ENCODE measurements at regions not wholly inside any gene's neighbourhood (a gene's known extent, or its start where the extent isn't known, plus 50 kb on each side); places are given as distances from the start of the nearest gene placed in this dataset.

DNA sequence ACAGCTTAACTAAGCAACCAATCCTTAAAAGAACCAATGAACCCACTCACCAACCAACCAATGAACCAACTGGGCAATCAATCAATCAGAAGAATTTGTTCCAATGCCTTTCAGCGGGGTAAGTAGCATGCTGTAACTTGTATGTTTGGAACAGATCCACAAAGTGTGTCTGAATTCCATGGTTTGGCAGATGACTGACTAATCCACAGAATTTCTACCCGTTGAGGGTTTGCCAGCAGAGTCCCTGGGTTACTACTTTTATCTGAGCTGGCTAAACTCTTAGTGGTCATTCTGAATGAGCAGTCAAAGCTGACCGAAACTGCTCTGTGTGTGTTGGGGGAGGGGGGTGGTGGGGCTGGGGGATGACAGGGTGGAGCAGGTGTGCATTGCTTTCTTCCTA, 125.0 kb upstream of the JAG1 start:
- no peaks in the 10 kb centered on the region for H3K36me3 ChIP-seq (ENCODE audit: control insufficient read depth, insufficient read depth, low read length)
- DNase-seq (ENCODE audit: low read depth): no peak
- H3K4me3 ChIP-seq (ENCODE audit: low read depth, low read length): no peak overlapping the region
- no peak for TF ChIP-seq CTCF (IDR thresholded peaks at IDR 0.05; ENCODE audit: insufficient read depth, low read length, poor library complexity, severe bottlenecking)
- H3K27me3 ChIP-seq (ENCODE audit: control insufficient read depth, insufficient read depth, low read length): no peaks in the 10 kb centered on the region

DNA sequence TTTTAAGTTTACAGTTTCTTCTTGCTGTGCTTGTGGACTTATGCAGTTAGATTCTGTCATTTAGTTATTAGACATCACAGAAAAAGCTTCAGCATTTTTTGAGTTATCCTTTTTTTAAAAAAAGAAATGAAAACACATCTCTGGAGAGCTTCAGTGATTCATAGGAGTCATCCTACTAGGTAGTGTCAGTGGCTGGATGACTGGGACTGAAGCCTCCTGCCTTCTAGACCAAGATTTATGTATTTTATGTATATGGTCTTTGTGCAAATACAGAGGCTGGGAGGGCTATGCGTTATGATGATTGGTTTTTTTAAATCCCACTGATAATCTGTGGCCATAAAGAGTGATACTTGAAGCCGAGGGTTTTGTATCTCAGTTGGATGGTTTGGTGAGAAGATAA, 125.9 kb upstream of the JAG1 start:
- TF ChIP-seq CTCF (IDR thresholded peaks at IDR 0.05; ENCODE audit: insufficient read depth, low read length, poor library complexity, severe bottlenecking): no peak
- no peak overlapping the region for H3K4me3 ChIP-seq (ENCODE audit: low read depth, low read length)
- no peaks in the 10 kb centered on the region for H3K27me3 ChIP-seq (ENCODE audit: control insufficient read depth, insufficient read depth, low read length)
- no peak for DNase-seq (ENCODE audit: low read depth)
- H3K36me3 ChIP-seq (ENCODE audit: control insufficient read depth, insufficient read depth, low read length): no peaks in the 10 kb centered on the region

DNA sequence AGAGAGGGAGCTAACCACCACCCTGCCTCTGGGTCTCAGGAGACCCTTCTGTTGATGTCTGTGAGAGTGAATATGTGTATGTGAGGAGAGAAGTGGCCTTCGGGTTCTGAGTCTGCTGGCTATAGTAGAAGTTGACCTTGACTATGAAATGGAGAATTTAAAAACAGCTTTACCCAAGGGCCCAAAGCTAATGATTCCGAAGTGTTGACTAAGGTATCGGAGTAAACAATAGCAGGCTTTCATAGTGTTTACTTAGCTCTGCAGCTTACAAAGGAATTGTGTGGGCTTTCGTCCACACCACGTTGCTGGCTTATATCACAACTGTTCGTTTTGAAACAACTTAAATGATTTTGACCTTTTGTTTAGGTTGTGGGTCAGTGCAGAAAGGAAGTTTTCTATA, 126.5 kb upstream of the JAG1 start:
- no peak for DNase-seq (ENCODE audit: low read depth)
- no peaks in the 10 kb centered on the region for H3K27me3 ChIP-seq (ENCODE audit: control insufficient read depth, insufficient read depth, low read length)
- TF ChIP-seq CTCF (IDR thresholded peaks at IDR 0.05; ENCODE audit: insufficient read depth, low read length, poor library complexity, severe bottlenecking): no peak
- no peak overlapping the region for H3K4me3 ChIP-seq (ENCODE audit: low read depth, low read length)
- no peaks in the 10 kb centered on the region for H3K36me3 ChIP-seq (ENCODE audit: control insufficient read depth, insufficient read depth, low read length)

- TF ChIP-seq CTCF (IDR thresholded peaks at IDR 0.05; ENCODE audit: insufficient read depth, low read length, poor library complexity, severe bottlenecking): no peak
- Histone ChIP-seq H3K27me3 (ENCODE audit: control insufficient read depth, insufficient read depth, low read length) (no peaks in the 10 kb centered on the region), H3K4me3 (ENCODE audit: low read depth, low read length) (no peak overlapping the region), H3K36me3 (ENCODE audit: control insufficient read depth, insufficient read depth, low read length) (no peaks in the 10 kb centered on the region)
- peak; percentile 37 for DNase-seq (ENCODE audit: low read depth)
Measured at GRCh38 chr20:10802236-10802635, 128.4 kb upstream of the JAG1 start.

DNA sequence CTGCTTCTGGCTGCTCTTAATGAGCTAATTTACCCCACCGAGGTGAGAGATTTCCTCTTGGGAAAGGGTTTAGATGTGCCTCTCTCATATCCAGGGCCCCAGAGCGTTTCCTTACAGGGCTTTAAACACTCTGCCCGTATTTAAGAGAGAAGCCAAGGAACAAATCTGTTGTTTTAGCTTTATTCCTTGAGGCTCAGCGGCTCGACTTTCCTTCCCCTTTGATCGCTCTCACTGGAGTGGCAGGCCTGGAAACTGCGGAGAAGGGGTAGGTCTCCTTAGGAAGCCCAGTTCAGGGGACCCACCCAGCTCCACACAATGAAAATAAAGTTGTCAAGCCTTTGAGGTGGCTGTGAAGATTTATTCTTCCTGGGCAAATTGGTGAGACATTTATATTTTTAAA, 132.0 kb upstream of the JAG1 start:
- no peak for TF ChIP-seq CTCF (IDR thresholded peaks at IDR 0.05; ENCODE audit: insufficient read depth, low read length, poor library complexity, severe bottlenecking)
- no peak for DNase-seq (ENCODE audit: low read depth)
- no peak overlapping the region for H3K4me3 ChIP-seq (ENCODE audit: low read depth, low read length)
- H3K27me3 ChIP-seq (ENCODE audit: control insufficient read depth, insufficient read depth, low read length): no peaks in the 10 kb centered on the region
- H3K36me3 ChIP-seq (ENCODE audit: control insufficient read depth, insufficient read depth, low read length): no peaks in the 10 kb centered on the region

- H3K36me3 ChIP-seq (ENCODE audit: control insufficient read depth, insufficient read depth, low read length): no peaks in the 10 kb centered on the region
- H3K27me3 ChIP-seq (ENCODE audit: control insufficient read depth, insufficient read depth, low read length): no peaks in the 10 kb centered on the region
- DNase-seq (ENCODE audit: low read depth): no peak
- no peak for TF ChIP-seq CTCF (IDR thresholded peaks at IDR 0.05; ENCODE audit: insufficient read depth, low read length, poor library complexity, severe bottlenecking)
- H3K4me3 ChIP-seq (ENCODE audit: low read depth, low read length): no peak overlapping the region
Measured at GRCh38 chr20:10806539-10806938, 132.7 kb upstream of the JAG1 start.
